ENCODE measurements at regions not wholly inside any gene's neighbourhood (a gene's known extent, or its start where the extent isn't known, plus 50 kb on each side); places are given as distances from the start of the nearest gene placed in this dataset.

- TF ChIP-seq POLR2AphosphoS5 (IDR thresholded peaks at IDR 0.05; ENCODE audit: low read depth, low read length) (no peak), CTCF (IDR thresholded peaks at IDR 0.05) (no peak), SIN3A (IDR thresholded peaks at IDR 0.05; ENCODE audit: borderline replicate concordance, insufficient read depth, low read depth, low read length) (no peak)
These were observed 245.6 kb upstream of the GSE1 start for GRCh38 chr16:85367485-85367884.
